ENCODE measurements at regions not wholly inside any gene's neighbourhood (a gene's known extent, or its start where the extent isn't known, plus 50 kb on each side); places are given as distances from the start of the nearest gene placed in this dataset.

DNA sequence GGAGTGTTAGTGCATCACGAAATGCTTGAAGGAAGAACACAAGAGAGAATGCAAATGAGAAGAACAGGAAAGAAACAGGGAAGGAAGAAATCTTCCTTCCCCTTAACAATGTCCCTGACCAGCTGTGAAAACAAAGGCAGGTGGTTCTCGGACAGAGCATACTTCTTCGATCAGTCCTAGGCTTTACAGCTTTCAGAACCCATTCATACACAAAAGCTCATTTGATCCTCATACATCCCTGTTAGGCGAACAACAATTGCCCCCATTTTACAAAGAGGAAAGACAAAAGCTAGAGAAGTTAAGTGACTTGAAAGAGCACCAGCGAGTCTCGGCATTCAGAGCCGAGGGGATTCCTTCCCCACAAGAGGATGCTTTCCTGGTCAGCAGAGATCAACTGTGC lies 57.2 kb upstream of the LRRC55 start:
- TF ChIP-seq PAX5 (IDR thresholded peaks at IDR 0.05; ENCODE audit: insufficient read depth, low read length, severe bottlenecking) (no peak), POLR2A (IDR thresholded peaks at IDR 0.05; ENCODE audit: low read depth, low read length) (no peak)
